ENCODE measurements at regions not wholly inside any gene's neighbourhood (a gene's known extent, or its start where the extent isn't known, plus 50 kb on each side); places are given as distances from the start of the nearest gene placed in this dataset.

- H3K27me3 ChIP-seq = no peaks in the 10 kb centered on the region
- peaks cover 0 to 10% of the 10 kb centered on the region in 2 donors for H3K9me3 ChIP-seq
- no peak overlapping the region for H3K4me3 ChIP-seq
- no peak overlapping the region for H3K27ac ChIP-seq
- H3K36me3 ChIP-seq = no peaks in the 10 kb centered on the region
- no peaks in the 10 kb centered on the region for H3K4me1 ChIP-seq
- no peak for ATAC-seq
- intact Hi-C loops (cut with DNase I) = no loop called here
- no peak for DNase-seq
- no peak for TF ChIP-seq CTCF (IDR thresholded peaks at IDR 0.05)
Measured at GRCh38 chr13:32863596-32863995, 152.6 kb upstream of the KL start.

- DNase-seq = no peak
- Histone ChIP-seq H3K27ac (no peak overlapping the region), H3K36me3 (no peaks in the 10 kb centered on the region), H3K27me3 (no peaks in the 10 kb centered on the region), H3K4me1 (no peaks in the 10 kb centered on the region), H3K9me3 (peaks cover 0 to 7% of the 10 kb centered on the region in 2 donors), H3K4me3 (no peak overlapping the region)
- ATAC-seq = no peak
- no peak for TF ChIP-seq CTCF (IDR thresholded peaks at IDR 0.05)
- intact Hi-C loops (cut with DNase I) = no loop called here
Measured at GRCh38 chr13:32866921-32867320, 149.3 kb upstream of the KL start.

GRCh38 chr13:32877491-32877890 is 138.7 kb upstream of the KL start:
- H3K9me3 ChIP-seq = no peaks in the 10 kb centered on the region
- H3K27me3 ChIP-seq = no peaks in the 10 kb centered on the region
- no peak overlapping the region for H3K27ac ChIP-seq
- H3K4me3 ChIP-seq = no peak overlapping the region
- H3K36me3 ChIP-seq = no peaks in the 10 kb centered on the region
- no peak for TF ChIP-seq CTCF (IDR thresholded peaks at IDR 0.05)
- H3K4me1 ChIP-seq = no peaks in the 10 kb centered on the region
- no peak for DNase-seq
- no peak for ATAC-seq
- intact Hi-C loops (cut with DNase I) = no loop called here

GRCh38 chr13:32878163-32878562 is 138.1 kb upstream of the KL start:
- TF ChIP-seq CTCF (IDR thresholded peaks at IDR 0.05) = no peak
- ATAC-seq (no peak), DNase-seq (no peak)
- no peaks in the 10 kb centered on the region for H3K36me3 ChIP-seq
- H3K4me1 ChIP-seq = no peaks in the 10 kb centered on the region
- intact Hi-C loops (cut with DNase I) = no loop called here
- no peak overlapping the region for H3K4me3 ChIP-seq
- H3K9me3 ChIP-seq = no peaks in the 10 kb centered on the region
- H3K27me3 ChIP-seq = no peaks in the 10 kb centered on the region
- no peak overlapping the region for H3K27ac ChIP-seq

- ATAC-seq (no peak), DNase-seq (no peak)
- no peaks in the 10 kb centered on the region for H3K36me3 ChIP-seq
- H3K27me3 ChIP-seq = no peaks in the 10 kb centered on the region
- intact Hi-C loops (cut with DNase I) = no loop called here
- TF ChIP-seq CTCF (IDR thresholded peaks at IDR 0.05) = no peak
- no peak overlapping the region for H3K27ac ChIP-seq
- no peak overlapping the region for H3K4me3 ChIP-seq
- H3K4me1 ChIP-seq = no peaks in the 10 kb centered on the region
- H3K9me3 ChIP-seq = no peaks in the 10 kb centered on the region
Measured at GRCh38 chr13:32880636-32881035, 135.6 kb upstream of the KL start.

Measured in left lung (tissue), 4 donors.